Right atrium auricular region (tissue), 2 donors: ENCODE measurements at regions not wholly inside any gene's neighbourhood (a gene's known extent, or its start where the extent isn't known, plus 50 kb on each side); places are given as distances from the start of the nearest gene placed in this dataset.

ENCODE experiments used
- DNase-seq: peaks from one replicate; pipeline ENCODE4 v3.0.0-alpha.2; 2019; ENCODE audit warnings: low spot score
- H3K27ac ChIP-seq, 2 donors: fragments of 200-600 bp; sonication (generic); 1 replicate in 1 of 2; 2 replicates in 1 of 2; pipeline ENCODE4 v1.5.1; 2016 to 2019
- H3K27me3 ChIP-seq, 2 donors: fragments of 200-600 bp; sonication (generic); one replicate each; pipeline versions ENCODE4 v1.5.1 to v1.6.0; 2017 to 2019
- H3K36me3 ChIP-seq: fragments of 200-600 bp; sonication (generic); one replicate; pipeline ENCODE4 v1.5.1; 2016
- H3K4me1 ChIP-seq, 2 donors: fragments of 200-600 bp; sonication (generic); one replicate each; pipeline versions ENCODE4 v1.5.1 to v1.6.0; 2017 to 2019
- H3K4me3 ChIP-seq, 2 donors: fragments of 200-600 bp; sonication (generic); 1 replicate in 1 of 2; 2 replicates in 1 of 2; pipeline ENCODE4 v1.5.1; 2017 to 2019; ENCODE audit warnings: mild to moderate bottlenecking in 1 of 2, moderate library complexity in 1 of 2
- H3K9me3 ChIP-seq, 2 donors: fragments of 200-600 bp; sonication (generic); one replicate each; pipeline ENCODE4 v1.5.1; 2019
- TF ChIP-seq, protein P1 (sequence below), 2 donors: fragments of 200-600 bp; sonication (generic); IDR thresholded peaks; one replicate each; pipeline ENCODE4 v1.5.1; 2019; ENCODE audit warnings: antibody characterized with exemption in 2 of 2

DNA sequence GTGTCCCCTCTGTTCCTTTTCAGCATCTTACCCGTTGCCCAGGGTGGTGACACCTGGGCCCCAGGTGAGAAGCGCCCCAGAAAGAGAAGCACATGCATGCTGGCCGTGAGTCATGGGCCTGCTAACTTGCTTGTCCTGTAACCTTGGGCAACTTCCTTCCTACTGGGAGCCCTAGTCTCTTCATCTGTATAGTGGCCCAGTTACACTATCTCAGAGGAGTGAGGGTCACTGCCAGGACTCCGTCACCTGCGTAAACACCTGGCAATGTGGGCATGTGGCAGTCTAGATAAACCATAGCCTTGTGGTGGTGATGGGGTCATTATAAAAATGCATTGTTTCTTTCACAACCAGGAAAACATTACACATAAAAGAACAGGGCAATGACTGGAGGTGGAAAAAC is 125.2 kb downstream of the SLC25A47 start:
- TF ChIP-seq, protein P1, sequence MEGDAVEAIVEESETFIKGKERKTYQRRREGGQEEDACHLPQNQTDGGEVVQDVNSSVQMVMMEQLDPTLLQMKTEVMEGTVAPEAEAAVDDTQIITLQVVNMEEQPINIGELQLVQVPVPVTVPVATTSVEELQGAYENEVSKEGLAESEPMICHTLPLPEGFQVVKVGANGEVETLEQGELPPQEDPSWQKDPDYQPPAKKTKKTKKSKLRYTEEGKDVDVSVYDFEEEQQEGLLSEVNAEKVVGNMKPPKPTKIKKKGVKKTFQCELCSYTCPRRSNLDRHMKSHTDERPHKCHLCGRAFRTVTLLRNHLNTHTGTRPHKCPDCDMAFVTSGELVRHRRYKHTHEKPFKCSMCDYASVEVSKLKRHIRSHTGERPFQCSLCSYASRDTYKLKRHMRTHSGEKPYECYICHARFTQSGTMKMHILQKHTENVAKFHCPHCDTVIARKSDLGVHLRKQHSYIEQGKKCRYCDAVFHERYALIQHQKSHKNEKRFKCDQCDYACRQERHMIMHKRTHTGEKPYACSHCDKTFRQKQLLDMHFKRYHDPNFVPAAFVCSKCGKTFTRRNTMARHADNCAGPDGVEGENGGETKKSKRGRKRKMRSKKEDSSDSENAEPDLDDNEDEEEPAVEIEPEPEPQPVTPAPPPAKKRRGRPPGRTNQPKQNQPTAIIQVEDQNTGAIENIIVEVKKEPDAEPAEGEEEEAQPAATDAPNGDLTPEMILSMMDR (IDR thresholded peaks at IDR 0.05) = no peak
- H3K4me1 ChIP-seq = no peaks in the 10 kb centered on the region
- no peaks in the 10 kb centered on the region for H3K9me3 ChIP-seq
- no peaks in the 10 kb centered on the region for H3K27me3 ChIP-seq
- no peak overlapping the region for H3K4me3 ChIP-seq
- no peak for DNase-seq
- H3K27ac ChIP-seq = no peak overlapping the region
- H3K36me3 ChIP-seq = no peaks in the 10 kb centered on the region

DNA sequence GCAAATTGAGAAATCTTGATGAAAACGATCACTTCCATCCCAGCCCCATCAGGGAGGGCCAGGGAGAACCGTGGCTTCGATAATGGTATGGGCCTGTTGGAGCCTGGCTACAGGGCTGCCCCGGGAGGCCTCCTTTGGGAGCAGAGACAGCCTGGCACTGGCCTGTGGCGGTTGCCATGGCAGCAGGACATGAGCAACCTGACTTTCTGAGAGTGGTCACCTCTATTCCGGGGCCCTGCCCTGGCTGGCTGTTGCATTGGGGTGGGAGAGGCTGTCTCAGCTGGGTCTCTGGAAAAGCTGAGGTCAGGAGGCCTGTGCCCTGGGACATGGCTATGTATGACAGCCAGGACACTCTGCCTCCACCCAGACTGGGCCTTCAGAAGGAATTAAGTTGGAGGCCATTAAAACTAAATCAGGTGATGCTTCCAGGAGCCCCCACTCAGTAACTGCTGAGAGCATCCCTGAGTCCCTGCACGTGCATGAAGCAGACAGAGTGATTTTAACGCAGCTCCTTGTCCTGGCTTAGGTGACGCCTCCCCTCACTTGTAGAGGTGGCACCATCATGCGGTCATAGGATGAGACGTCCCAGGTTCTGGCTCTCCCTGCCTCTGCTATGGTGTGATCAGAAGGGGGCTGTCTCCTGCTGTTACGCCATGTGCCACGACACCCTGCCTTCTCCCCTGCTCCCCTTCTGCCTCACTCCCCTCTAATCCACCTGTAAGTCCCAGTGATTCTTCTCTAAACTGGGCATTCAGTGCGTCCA is 126.3 kb downstream of the SLC25A47 start:
- TF ChIP-seq, protein P1 (IDR thresholded peaks at IDR 0.05) = no peak
- Histone ChIP-seq H3K4me3 (no peak overlapping the region), H3K4me1 (no peaks in the 10 kb centered on the region), H3K27me3 (no peaks in the 10 kb centered on the region), H3K9me3 (no peaks in the 10 kb centered on the region), H3K27ac (no peak overlapping the region), H3K36me3 (no peaks in the 10 kb centered on the region)
- no peak for DNase-seq

DNA sequence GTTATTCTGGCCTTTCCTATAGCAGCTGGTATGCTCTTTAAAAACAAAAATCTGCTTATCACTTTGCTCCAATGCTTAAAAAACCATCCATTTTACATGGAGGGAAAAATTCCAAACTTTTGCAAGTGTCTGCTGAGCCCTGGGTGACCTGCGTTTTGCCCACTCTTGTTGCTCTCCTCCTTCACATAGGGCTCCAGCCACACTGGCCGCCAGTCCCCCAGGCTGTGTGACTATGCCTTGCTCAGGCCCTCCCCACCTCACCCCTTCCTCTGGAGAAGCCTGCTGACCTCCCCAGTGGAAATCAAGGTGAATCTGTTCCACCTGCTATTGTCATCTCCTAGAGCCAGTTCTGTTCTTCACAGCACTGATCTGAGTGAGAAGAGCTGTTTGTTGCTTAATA is 126.9 kb downstream of the SLC25A47 start:
- Histone ChIP-seq H3K4me1 (no peaks in the 10 kb centered on the region), H3K9me3 (no peaks in the 10 kb centered on the region), H3K27me3 (no peaks in the 10 kb centered on the region), H3K4me3 (no peak overlapping the region), H3K36me3 (no peaks in the 10 kb centered on the region), H3K27ac (no peak overlapping the region)
- TF ChIP-seq, protein P1 (IDR thresholded peaks at IDR 0.05) = no peak
- peak; percentile 7 for DNase-seq

DNA sequence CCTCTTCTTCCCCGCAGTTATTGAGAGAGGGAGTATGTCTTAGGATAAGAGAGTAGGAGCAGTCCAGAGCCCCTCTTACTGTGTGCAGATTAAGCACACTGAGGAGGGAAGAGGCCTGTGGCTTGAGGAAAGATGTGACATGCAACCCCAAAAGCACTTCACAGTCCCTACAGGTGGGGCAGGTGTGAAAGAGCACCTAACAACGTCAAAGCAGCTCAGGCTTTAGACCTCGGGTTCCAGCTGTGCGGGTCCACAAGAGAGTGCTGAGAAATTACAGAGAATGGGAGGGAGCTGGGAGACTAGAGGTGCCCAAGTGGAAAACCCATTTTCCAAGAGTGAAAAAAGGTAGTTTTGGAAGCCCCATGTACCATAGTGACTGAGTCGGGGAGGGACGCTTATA is 127.6 kb downstream of the SLC25A47 start:
- no peaks in the 10 kb centered on the region for H3K4me1 ChIP-seq
- TF ChIP-seq, protein P1 (IDR thresholded peaks at IDR 0.05) = no peak
- peak; percentile 32 for DNase-seq
- H3K27ac ChIP-seq = no peak overlapping the region
- no peaks in the 10 kb centered on the region for H3K9me3 ChIP-seq
- H3K36me3 ChIP-seq = no peaks in the 10 kb centered on the region
- no peaks in the 10 kb centered on the region for H3K27me3 ChIP-seq
- no peak overlapping the region for H3K4me3 ChIP-seq

DNA sequence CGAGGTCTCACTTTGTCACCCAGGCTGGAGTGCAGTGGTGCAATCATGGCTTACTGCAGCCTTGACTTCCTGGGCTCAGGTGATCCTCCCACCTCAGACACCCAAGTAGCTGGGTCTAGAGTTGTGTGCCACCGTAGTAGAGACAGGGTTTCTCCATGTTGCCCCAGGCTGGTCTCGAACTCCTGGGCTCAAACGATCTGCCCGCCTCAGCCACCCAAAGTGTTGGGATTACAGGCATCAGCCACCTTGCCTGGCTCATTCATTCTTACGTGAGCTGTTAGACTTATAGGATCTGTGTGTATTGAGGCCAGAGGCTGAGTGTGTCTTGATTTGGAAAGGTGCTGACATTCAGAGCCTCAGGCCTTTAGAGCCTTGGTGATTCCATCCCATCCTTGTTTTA is 128.1 kb downstream of the SLC25A47 start:
- peak; percentile 11 for DNase-seq
- Histone ChIP-seq H3K27me3 (no peaks in the 10 kb centered on the region), H3K4me1 (no peaks in the 10 kb centered on the region), H3K4me3 (no peak overlapping the region), H3K9me3 (no peaks in the 10 kb centered on the region), H3K27ac (no peak overlapping the region), H3K36me3 (no peaks in the 10 kb centered on the region)
- TF ChIP-seq, protein P1 (IDR thresholded peaks at IDR 0.05) = no peak

DNA sequence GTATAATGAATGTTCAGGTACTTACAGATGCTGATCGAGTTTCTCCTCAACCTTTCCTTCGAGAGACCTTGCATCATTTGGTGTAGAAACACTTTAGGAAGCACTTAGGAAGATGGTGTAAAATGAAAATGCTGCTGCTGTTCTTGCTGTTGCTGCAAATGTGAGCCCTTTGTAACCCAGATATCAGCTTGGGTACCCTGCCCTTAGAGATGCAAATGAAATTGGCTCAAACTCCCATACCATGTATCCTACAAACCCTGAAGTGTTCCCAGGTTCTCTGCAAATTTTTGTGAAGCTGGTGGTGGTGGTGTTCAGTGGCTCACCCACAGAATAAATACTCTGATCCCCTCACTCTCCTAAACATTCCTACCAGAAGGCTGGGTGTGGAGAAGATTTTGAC is 130.8 kb downstream of the SLC25A47 start:
- H3K27me3 ChIP-seq = no peaks in the 10 kb centered on the region
- H3K4me3 ChIP-seq = no peak overlapping the region
- DNase-seq = no peak
- H3K9me3 ChIP-seq = no peaks in the 10 kb centered on the region
- no peaks in the 10 kb centered on the region for H3K36me3 ChIP-seq
- H3K4me1 ChIP-seq = no peaks in the 10 kb centered on the region
- TF ChIP-seq, protein P1 (IDR thresholded peaks at IDR 0.05) = no peak
- H3K27ac ChIP-seq = no peak overlapping the region
